HG03045 (cell line): ENCODE measurements at regions not wholly inside any gene's neighbourhood (a gene's known extent, or its start where the extent isn't known, plus 50 kb on each side); places are given as distances from the start of the nearest gene placed in this dataset.
"Not testable (repeated sequence)": the region's sequence is repeated elsewhere in the genome, so short reads cannot be mapped to it uniquely, and the experiment has no call there.

Experiments used
- ATAC-seq: cut with Tn5 transposase; IDR thresholded peaks from one replicate; pipeline ENCODE4 v1.9.1; 2021; ENCODE audit warnings: mild to moderate bottlenecking, moderate library complexity; ENCODE audit not compliant: unreplicated experiment

- no peak for ATAC-seq
Measured at GRCh38 chr14:49159081-49159480, 427.1 kb downstream of the RPS29 start.

- no peak for ATAC-seq
Measured at GRCh38 chr14:49139593-49139992, 446.6 kb downstream of the RPS29 start.

- ATAC-seq = no peak
Measured at GRCh38 chr14:49134940-49135339, 451.2 kb downstream of the RPS29 start.

- ATAC-seq = no peak
Measured at GRCh38 chr14:49121246-49121645, 464.9 kb downstream of the RPS29 start.

- no peak for ATAC-seq
Measured at GRCh38 chr14:49114161-49114893, 471.9 kb downstream of the RPS29 start.

- no peak for ATAC-seq
Measured at GRCh38 chr14:49106741-49107667, 479.2 kb downstream of the RPS29 start.

- no peak for ATAC-seq
Measured at GRCh38 chr14:49105956-49106355, 480.2 kb downstream of the RPS29 start.

- no peak for ATAC-seq
Measured at GRCh38 chr14:49105512-49105911, 480.7 kb downstream of the RPS29 start.

GRCh38 chr14:49092345-49092744 lies 493.8 kb downstream of the RPS29 start:
- ATAC-seq = no peak

GRCh38 chr14:49089107-49089506 lies 497.1 kb downstream of the RPS29 start:
- no peak for ATAC-seq

GRCh38 chr14:49073292-49073691 lies 512.9 kb downstream of the RPS29 start:
- not testable (repeated sequence) for ATAC-seq

GRCh38 chr14:49058511-49058910 lies 527.7 kb downstream of the RPS29 start:
- no peak for ATAC-seq

GRCh38 chr14:49057838-49058510 lies 528.2 kb downstream of the RPS29 start:
- no peak for ATAC-seq

- ATAC-seq = no peak
Measured at GRCh38 chr14:49056021-49056420, 530.2 kb downstream of the RPS29 start.

- no peak for ATAC-seq
Measured at GRCh38 chr14:49052521-49052920, 533.7 kb downstream of the RPS29 start.

GRCh38 chr14:49051328-49052060 lies 534.7 kb downstream of the RPS29 start:
- ATAC-seq = no peak

- no peak for ATAC-seq
Measured at GRCh38 chr14:49050822-49051221, 535.4 kb downstream of the RPS29 start.

- no peak for ATAC-seq
Measured at GRCh38 chr14:49049711-49050110, 536.5 kb downstream of the RPS29 start.

- no peak for ATAC-seq
Measured at GRCh38 chr14:49044981-49045380, 541.2 kb downstream of the RPS29 start.

GRCh38 chr14:49036984-49037516 lies 549.1 kb downstream of the RPS29 start:
- no peak for ATAC-seq
